Gastroesophageal sphincter (tissue), 3 donors: ENCODE measurements at regions not wholly inside any gene's neighbourhood (a gene's known extent, or its start where the extent isn't known, plus 50 kb on each side); places are given as distances from the start of the nearest gene placed in this dataset.

Source experiments
- EP300 ChIP-seq: sonication (generic); formaldehyde crosslinking; IDR thresholded peaks from one replicate; pipeline ENCODE4 v1.6.1; 2017; ENCODE audit warnings: antibody characterized with exemption, mild to moderate bottlenecking
- POLR2A ChIP-seq, 2 donors: fragments of 450-650 bp; IDR thresholded peaks; one replicate each; pipeline ENCODE4 v1.6.1; 2017; ENCODE audit warnings: antibody characterized with exemption in 2 of 2, mild to moderate bottlenecking in 2 of 2, moderate library complexity in 1 of 2
- POLR2AphosphoS5 ChIP-seq: sonication (generic); formaldehyde crosslinking; IDR thresholded peaks from one replicate; pipeline ENCODE4 v1.6.1; 2017; ENCODE audit warnings: antibody characterized with exemption
- TF ChIP-seq, protein P1 (sequence below), 4 experiments: fragments of 200-600 bp in 2 of 4; fragments of 450-650 bp in 2 of 4; sonication (generic) in 1 of 4; IDR thresholded peaks; one replicate each; pipeline ENCODE4 v1.5.1; 2017 to 2019; ENCODE audit warnings: antibody characterized with exemption in 4 of 4, mild to moderate bottlenecking in 2 of 4, moderate library complexity in 2 of 4

DNA sequence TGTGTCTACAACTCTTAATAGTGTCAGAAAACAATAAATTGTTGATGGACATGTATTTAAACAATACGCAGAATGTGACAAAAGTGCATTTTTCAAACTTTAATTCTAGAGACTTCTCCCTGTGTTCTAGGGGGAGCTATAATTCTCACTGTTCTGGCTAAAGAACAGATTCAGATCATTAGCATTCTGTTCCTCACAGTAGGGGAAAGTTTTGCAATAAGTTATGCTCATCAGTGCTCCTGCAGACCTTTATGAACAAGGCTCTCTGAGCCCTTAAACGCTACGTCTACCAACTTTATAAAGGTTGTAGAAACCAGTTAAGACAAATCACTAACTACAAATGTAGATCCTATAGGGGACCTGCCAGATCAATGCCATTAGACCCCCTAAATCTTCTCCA, 444.2 kb downstream of the SQOR start:
- TF ChIP-seq, protein P1, sequence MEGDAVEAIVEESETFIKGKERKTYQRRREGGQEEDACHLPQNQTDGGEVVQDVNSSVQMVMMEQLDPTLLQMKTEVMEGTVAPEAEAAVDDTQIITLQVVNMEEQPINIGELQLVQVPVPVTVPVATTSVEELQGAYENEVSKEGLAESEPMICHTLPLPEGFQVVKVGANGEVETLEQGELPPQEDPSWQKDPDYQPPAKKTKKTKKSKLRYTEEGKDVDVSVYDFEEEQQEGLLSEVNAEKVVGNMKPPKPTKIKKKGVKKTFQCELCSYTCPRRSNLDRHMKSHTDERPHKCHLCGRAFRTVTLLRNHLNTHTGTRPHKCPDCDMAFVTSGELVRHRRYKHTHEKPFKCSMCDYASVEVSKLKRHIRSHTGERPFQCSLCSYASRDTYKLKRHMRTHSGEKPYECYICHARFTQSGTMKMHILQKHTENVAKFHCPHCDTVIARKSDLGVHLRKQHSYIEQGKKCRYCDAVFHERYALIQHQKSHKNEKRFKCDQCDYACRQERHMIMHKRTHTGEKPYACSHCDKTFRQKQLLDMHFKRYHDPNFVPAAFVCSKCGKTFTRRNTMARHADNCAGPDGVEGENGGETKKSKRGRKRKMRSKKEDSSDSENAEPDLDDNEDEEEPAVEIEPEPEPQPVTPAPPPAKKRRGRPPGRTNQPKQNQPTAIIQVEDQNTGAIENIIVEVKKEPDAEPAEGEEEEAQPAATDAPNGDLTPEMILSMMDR (IDR thresholded peaks at IDR 0.05): no peak
- TF ChIP-seq POLR2A (IDR thresholded peaks at IDR 0.05) (no peak), POLR2AphosphoS5 (no peak), EP300 (no peak)
